ENCODE measurements at regions not wholly inside any gene's neighbourhood (a gene's known extent, or its start where the extent isn't known, plus 50 kb on each side); places are given as distances from the start of the nearest gene placed in this dataset.
"Not testable (repeated sequence)": the region's sequence is repeated elsewhere in the genome, so short reads cannot be mapped to it uniquely, and the experiment has no call there.

- DNase-seq (ENCODE audit: low read depth), result no peak
These were observed 208.6 kb upstream of the SAMSN1 start for GRCh38 chr21:14754682-14755081.

DNA sequence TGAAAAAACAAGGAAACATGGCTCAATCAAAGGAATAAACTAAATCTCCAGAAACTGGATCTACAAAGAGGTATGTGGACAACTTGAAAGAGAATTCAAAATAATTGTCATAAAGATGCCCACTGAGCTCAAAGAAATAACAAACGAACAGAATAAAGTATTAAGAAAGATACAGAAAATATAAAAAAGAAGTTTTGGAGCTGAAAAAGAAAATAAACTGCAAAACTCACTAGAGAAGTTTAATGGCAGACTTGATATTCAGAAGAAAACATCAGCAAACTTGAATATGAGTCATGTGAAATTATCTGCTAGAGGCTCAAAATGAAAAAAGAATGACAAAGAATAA lies 208.1 kb upstream of the SAMSN1 start:
- DNase-seq (ENCODE audit: low read depth), result no peak

- no peak for DNase-seq (ENCODE audit: low read depth)
These were observed 207.5 kb upstream of the SAMSN1 start for GRCh38 chr21:14753466-14754258.

DNA sequence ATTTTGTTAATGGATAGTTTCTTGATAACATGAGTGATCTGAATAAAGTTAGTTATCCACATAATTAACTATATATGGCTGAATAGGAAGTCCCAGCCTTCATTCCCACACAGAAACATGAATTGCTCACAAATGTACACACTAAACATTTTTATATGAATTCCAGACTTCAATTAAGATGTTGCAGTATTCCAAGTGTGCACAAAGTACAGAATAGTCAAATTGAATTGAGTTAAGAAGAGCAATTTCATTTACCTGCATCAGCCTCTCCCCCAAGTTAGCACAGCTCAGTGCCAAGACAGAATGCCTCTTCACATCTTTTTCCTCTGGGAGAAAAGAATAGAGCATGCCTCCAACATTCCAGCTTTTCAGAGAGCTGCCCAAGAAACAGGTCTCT lies 207.0 kb upstream of the SAMSN1 start:
- no peak for DNase-seq (ENCODE audit: low read depth)

DNA sequence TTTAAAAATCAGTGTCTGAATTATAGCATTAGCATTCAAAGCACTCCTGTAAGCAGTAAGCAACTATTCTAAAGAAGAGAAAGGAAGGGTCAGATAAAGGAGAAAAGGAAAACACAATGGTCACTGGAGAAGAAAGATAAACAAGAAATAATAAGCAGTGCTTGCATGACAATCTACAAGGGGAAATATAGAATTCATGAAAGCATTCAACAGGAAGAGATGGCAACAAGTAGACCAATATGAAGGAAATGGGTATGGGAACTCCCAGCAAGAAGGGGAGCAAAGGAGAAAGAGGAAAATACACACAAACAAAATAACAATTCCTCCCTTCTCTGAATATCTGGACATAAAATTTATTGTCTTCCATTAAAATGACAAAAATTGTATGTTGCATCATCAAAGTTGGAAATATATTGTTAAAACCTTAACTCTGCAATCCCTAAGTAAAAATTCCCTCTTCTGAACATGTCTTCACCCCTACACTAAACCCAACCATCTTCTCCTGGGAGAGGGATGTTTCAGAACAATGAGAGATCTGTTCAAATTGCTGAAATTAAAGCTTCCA lies 206.3 kb upstream of the SAMSN1 start:
- no peak for DNase-seq (ENCODE audit: low read depth)

DNA sequence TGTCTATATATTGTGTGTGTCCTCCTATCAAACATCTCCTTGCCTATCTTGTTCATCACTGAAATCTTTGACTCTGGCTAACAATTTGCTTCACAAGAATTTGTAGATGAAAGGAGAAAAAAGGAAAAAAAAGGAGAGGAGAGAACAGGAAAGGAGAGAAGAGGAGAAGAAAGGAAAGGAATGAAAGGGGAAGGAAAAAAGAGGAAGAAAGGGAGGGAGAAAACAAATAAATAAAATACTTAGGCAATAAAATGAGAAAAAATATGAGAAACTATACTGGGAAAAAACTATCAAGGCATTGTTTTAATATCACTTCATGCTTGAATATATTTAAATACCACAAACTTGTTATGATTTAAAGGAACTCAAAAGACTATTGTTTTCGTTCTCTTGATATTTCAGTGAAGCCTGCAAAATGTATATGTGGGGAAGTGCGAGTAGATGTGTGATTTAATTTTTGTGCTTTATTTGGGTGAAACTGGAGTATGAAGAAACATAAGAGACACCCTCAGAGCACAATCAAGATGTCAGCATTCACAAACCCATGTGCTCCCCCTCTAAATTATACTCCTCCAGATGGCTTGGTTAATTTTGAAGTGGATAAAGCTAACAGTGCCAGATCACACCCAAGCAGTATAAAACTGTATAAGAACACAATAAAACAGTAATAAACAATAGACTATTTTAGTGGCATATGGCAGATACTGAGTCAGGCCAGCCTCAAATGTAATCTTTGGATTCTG lies 205.7 kb upstream of the SAMSN1 start:
- DNase-seq (ENCODE audit: low read depth), result no peak

GRCh38 chr21:14751011-14751410 lies 204.9 kb upstream of the SAMSN1 start:
- DNase-seq (ENCODE audit: low read depth), result no peak

DNA sequence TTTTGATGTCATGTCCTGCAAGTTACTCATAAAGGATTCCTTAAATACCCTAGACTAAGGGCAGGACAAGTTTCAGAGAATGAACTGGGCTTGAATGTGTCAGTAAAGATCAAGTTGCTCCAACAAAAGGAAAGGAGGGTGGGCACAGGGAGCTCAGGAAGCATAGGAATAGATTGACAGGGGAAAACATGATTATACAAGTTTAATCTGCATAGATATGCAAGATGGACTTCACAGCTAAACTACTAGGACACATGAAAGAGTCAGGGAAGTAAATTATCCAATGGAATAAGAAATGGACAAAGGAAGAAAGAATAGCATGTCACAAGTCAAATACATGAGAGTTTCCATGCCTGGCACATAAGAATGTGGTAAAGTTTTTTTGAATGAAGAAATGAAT lies 203.9 kb upstream of the SAMSN1 start:
- DNase-seq (ENCODE audit: low read depth), result no peak

- DNase-seq (ENCODE audit: low read depth), result no peak
These were observed 202.5 kb upstream of the SAMSN1 start for GRCh38 chr21:14748662-14749061.

GRCh38 chr21:14744368-14744767 lies 198.3 kb upstream of the SAMSN1 start:
- no peak for DNase-seq (ENCODE audit: low read depth)

GRCh38 chr21:14742119-14742518 lies 196.0 kb upstream of the SAMSN1 start:
- no peak for DNase-seq (ENCODE audit: low read depth)

DNA sequence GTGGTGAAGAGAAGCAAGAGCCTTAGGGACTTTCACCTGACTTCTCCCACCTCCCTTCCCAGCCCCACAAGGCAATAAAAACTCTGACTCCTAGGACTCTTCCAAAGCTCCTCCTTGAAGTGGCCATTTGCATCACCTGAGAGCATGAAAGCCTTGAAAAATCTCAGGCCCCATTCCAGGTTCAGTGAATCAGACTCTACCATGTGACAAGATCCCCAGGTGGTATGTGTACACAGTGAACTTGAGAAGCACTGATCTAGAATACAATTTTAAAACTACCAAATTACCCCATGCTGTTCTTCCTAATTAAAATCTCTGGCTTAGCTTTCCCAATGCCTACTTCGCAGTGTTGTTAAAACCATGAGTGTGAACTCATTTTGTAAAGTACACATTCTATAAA lies 195.1 kb upstream of the SAMSN1 start:
- no peak for DNase-seq (ENCODE audit: low read depth)

DNA sequence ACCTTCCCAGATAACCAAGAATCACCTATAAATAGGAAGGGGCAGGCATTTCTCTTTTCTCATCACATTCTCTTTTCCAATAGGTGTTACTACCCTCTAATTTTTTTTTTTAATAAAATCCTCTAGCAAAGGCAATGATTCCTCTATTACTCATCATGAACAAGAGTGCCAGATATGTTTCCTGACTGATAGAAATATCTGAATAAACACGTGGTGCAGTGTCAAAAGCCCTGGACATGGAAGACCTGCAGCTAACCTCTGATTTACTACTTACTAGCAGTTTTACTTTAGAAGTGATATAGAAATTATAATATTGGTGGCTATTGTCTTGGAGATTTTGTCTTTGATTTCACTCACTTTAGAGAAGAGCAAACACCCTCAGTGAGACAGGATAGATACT lies 194.6 kb upstream of the SAMSN1 start:
- DNase-seq (ENCODE audit: low read depth), result no peak

- no peak for DNase-seq (ENCODE audit: low read depth)
These were observed 194.0 kb upstream of the SAMSN1 start for GRCh38 chr21:14740116-14740515.

- DNase-seq (ENCODE audit: low read depth), result no peak
These were observed 193.5 kb upstream of the SAMSN1 start for GRCh38 chr21:14739590-14739989.

DNA sequence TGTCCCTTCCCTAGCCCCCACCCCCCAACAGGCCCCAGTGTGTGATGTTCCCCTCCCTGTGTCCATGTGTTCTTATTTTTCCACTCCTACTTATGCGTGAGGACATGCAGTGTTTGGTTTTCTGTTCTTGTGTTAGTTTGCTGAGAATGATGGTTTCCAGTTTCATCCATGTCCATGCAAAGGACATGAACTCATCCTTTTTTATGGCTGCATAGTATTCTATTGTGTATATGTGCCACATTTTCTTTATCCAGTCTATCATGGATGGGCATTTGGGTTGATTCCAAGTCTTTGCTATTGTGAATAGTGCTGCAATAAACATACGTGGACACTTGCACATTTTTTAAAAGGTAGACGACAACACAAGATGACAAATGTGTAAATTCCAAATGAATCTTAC lies 192.5 kb upstream of the SAMSN1 start:
- DNase-seq (ENCODE audit: low read depth), result not testable (repeated sequence)

DNA sequence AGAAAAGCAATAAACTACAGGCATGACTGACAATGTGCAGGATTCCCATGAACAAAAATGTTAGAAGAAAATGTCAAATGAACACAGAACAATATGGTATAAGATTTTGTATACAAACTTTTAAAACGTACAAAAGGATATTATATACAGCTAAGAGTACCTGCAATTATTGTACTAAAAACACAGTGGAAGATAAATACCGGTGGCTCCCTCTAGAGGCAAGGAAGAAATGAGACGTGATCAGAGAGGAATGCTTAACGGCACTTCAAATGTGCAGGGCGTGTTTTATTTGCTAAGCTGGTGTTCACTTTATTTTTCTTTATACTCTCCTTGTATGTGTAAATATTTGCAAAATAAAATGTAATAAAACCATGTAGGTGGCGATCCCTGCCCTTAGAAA lies 191.8 kb upstream of the SAMSN1 start:
- no peak for DNase-seq (ENCODE audit: low read depth)

- DNase-seq (ENCODE audit: low read depth), result no peak
These were observed 191.2 kb upstream of the SAMSN1 start for GRCh38 chr21:14737284-14737691.

DNA sequence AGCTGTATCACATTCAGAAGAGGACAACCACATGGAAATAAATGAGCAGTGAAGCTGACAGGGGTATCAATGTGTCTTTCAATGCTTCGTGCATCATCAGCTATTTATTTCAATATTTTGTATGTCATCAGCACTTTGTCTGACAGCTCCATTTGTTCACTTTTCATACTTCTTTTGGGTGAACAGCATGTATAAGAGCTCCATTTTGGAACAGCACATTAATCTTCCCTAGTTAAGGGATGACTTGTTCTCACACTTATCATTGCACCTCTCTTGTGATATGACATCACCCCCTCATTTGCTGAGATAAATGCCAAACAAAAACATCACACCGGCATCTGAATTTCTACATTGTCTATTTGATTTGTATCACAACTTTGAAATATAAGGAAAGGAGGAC lies 190.6 kb upstream of the SAMSN1 start:
- DNase-seq (ENCODE audit: low read depth), result no peak

- DNase-seq (ENCODE audit: low read depth), result no peak
These were observed 190.0 kb upstream of the SAMSN1 start for GRCh38 chr21:14736162-14736561.

GRCh38 chr21:14734833-14735232 lies 188.7 kb upstream of the SAMSN1 start:
- no peak for DNase-seq (ENCODE audit: low read depth)

DNA sequence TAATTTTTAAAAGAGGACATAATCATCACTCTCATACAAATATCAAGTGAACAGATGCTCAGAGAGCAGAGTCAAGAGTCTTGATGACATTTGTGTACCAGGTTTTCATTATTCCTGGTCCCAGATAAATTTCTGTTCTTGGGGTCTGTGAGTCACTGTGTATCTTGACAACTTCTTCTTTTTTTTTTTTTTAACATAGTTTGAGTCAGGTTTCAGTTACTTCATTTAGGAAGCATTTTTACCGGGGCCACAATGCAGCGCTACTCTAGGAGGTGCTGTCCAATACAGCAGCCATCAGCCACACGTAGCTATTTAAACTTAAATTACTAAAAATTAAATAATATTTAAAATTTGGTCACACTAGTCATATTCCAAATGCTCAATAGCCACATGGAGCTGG lies 188.1 kb upstream of the SAMSN1 start:
- no peak for DNase-seq (ENCODE audit: low read depth)

- DNase-seq (ENCODE audit: low read depth), result no peak
These were observed 179.1 kb upstream of the SAMSN1 start for GRCh38 chr21:14725219-14725618.
